ENCODE measurements at regions not wholly inside any gene's neighbourhood (a gene's known extent, or its start where the extent isn't known, plus 50 kb on each side); places are given as distances from the start of the nearest gene placed in this dataset.

GRCh38 chr2:217181512-217181911 lies 321.6 kb upstream of the TNP1 start:
- intact Hi-C loops (cut with DNase I; ENCODE audit: low total_unique reads): no loop called here
- Histone ChIP-seq H3K27ac (no peak overlapping the region), H3K27me3 (no peaks in the 10 kb centered on the region), H3K4me3 (no peak overlapping the region), H3K9me3 (no peaks in the 10 kb centered on the region), H3K36me3 (no peaks in the 10 kb centered on the region), H3K4me1 (no peaks in the 10 kb centered on the region)
- TF ChIP-seq POLR2AphosphoS5 (IDR thresholded peaks at IDR 0.05): no peak
- no peak for DNase-seq (ENCODE audit: low spot score in 2 of 2)

DNA sequence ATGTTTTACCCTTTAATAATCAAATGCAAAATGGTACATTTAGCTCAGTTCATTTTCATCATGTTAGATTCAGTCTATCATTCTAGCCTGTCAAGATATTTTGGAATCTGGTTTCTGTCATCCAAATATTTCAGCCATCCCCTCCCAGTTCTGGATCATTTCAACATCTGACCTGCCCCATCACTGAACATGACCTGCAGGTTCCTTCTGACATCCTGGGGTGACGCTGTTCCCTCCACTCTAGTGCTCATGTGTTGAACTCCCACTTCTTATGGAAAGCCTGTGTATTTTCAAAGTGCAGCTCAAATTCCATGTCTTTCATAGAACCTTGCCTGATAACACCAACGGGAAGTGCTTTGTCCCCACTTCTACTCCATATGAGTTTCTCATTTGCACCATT lies 320.0 kb upstream of the TNP1 start:
- intact Hi-C loops (cut with DNase I; ENCODE audit: low total_unique reads): no loop called here

GRCh38 chr2:217178341-217178740 lies 318.5 kb upstream of the TNP1 start:
- Histone ChIP-seq H3K9me3 (no peaks in the 10 kb centered on the region), H3K27ac (no peak overlapping the region), H3K4me1 (no peaks in the 10 kb centered on the region), H3K36me3 (no peaks in the 10 kb centered on the region), H3K4me3 (no peak overlapping the region), H3K27me3 (no peaks in the 10 kb centered on the region)
- intact Hi-C loops (cut with DNase I; ENCODE audit: low total_unique reads): no loop called here
- no peak for DNase-seq (ENCODE audit: low spot score in 2 of 2)
- TF ChIP-seq, protein P1, sequence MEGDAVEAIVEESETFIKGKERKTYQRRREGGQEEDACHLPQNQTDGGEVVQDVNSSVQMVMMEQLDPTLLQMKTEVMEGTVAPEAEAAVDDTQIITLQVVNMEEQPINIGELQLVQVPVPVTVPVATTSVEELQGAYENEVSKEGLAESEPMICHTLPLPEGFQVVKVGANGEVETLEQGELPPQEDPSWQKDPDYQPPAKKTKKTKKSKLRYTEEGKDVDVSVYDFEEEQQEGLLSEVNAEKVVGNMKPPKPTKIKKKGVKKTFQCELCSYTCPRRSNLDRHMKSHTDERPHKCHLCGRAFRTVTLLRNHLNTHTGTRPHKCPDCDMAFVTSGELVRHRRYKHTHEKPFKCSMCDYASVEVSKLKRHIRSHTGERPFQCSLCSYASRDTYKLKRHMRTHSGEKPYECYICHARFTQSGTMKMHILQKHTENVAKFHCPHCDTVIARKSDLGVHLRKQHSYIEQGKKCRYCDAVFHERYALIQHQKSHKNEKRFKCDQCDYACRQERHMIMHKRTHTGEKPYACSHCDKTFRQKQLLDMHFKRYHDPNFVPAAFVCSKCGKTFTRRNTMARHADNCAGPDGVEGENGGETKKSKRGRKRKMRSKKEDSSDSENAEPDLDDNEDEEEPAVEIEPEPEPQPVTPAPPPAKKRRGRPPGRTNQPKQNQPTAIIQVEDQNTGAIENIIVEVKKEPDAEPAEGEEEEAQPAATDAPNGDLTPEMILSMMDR (IDR thresholded peaks at IDR 0.05): no peak
- no peak for TF ChIP-seq POLR2AphosphoS5 (IDR thresholded peaks at IDR 0.05)
- no peak for TF ChIP-seq POLR2A (IDR thresholded peaks at IDR 0.05)

More for the DNA sequence above, 320.0 kb upstream of the TNP1 start:
- TF ChIP-seq POLR2A (IDR thresholded peaks at IDR 0.05) (no peak), POLR2AphosphoS5 (IDR thresholded peaks at IDR 0.05) (no peak)
- TF ChIP-seq, protein P1 (IDR thresholded peaks at IDR 0.05): no peak
- DNase-seq (ENCODE audit: low spot score in 2 of 2): no peak
- Histone ChIP-seq H3K36me3 (no peaks in the 10 kb centered on the region), H3K4me1 (no peaks in the 10 kb centered on the region), H3K27me3 (no peaks in the 10 kb centered on the region), H3K9me3 (no peaks in the 10 kb centered on the region), H3K27ac (no peak overlapping the region), H3K4me3 (no peak overlapping the region)

DNA sequence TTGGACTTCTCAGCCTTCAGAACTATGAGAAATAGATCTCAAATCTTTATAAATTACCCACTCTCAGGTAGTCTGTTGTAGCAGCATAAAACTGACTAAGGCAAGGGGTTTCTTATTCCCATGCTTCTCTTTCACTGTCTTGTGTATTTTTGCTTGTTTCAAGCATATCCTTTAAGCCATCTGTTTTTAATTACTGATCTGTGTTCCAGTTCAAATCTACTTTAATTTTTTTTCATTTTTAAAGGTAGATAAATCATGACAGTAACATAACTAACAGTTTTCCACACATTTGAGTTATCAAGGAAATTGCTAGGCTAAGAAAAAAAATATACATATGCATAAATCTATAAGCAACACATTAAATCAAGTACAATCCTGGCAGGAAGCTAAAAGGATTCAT lies 317.9 kb upstream of the TNP1 start:
- no peaks in the 10 kb centered on the region for H3K9me3 ChIP-seq
- TF ChIP-seq, protein P1 (IDR thresholded peaks at IDR 0.05): no peak
- TF ChIP-seq POLR2A (IDR thresholded peaks at IDR 0.05): no peak
- TF ChIP-seq POLR2AphosphoS5 (IDR thresholded peaks at IDR 0.05): no peak
- H3K27me3 ChIP-seq: no peaks in the 10 kb centered on the region
- H3K4me3 ChIP-seq: no peak overlapping the region
- H3K27ac ChIP-seq: no peak overlapping the region
- DNase-seq (ENCODE audit: low spot score in 2 of 2): no peak
- H3K4me1 ChIP-seq: no peaks in the 10 kb centered on the region
- no peaks in the 10 kb centered on the region for H3K36me3 ChIP-seq
- intact Hi-C loops (cut with DNase I; ENCODE audit: low total_unique reads): no loop called here

DNA sequence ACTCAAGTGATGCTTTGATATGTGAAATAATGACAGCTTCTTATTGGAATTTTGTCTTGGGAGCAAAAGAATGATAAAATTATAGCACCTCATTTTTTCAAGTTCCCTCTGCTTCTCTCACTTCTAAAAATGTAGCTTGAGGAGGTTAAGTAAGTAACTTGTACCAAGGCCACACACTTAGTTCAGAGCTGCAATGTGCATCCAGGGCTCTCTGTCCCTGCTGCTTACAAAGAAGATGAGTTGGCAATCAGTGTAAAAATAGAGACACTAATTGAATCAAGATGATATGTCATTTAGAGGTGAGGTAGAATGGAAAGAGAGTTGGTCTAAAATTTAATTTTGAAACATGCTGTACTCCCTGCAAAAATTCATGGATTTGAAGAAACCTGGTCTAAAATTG lies 312.0 kb upstream of the TNP1 start:
- no peaks in the 10 kb centered on the region for H3K27me3 ChIP-seq
- no peak overlapping the region for H3K4me3 ChIP-seq
- TF ChIP-seq POLR2A (IDR thresholded peaks at IDR 0.05) (no peak), POLR2AphosphoS5 (IDR thresholded peaks at IDR 0.05) (no peak)
- TF ChIP-seq, protein P1 (IDR thresholded peaks at IDR 0.05): no peak
- H3K36me3 ChIP-seq: no peaks in the 10 kb centered on the region
- intact Hi-C loops (cut with DNase I; ENCODE audit: low total_unique reads): no loop called here
- no peaks in the 10 kb centered on the region for H3K9me3 ChIP-seq
- DNase-seq (ENCODE audit: low spot score in 2 of 2): no peak
- no peak overlapping the region for H3K27ac ChIP-seq
- H3K4me1 ChIP-seq: no peaks in the 10 kb centered on the region

DNA sequence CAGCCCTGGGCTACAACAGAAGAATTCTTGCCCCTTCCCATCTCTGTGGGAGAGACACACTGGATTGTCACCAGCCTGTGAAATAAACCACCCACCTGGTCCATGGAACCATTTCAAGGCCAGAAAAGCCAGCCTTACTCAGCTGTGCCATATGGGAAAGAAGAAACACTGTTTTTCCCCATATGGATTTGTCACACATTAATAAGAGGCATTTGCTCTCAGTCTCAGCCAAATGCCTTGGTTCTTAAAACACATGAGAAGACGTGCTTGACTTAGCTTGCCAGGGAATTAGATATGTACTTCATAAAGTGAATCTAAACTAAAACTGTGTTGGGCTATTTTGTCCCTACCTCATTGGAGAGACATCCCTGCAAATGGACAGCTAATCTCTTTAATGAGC lies 308.6 kb upstream of the TNP1 start:
- Histone ChIP-seq H3K9me3 (no peaks in the 10 kb centered on the region), H3K27me3 (no peaks in the 10 kb centered on the region), H3K27ac (no peak overlapping the region), H3K4me3 (no peak overlapping the region), H3K4me1 (no peaks in the 10 kb centered on the region), H3K36me3 (no peaks in the 10 kb centered on the region)
- DNase-seq (ENCODE audit: low spot score in 2 of 2): no peak
- no peak for TF ChIP-seq POLR2AphosphoS5 (IDR thresholded peaks at IDR 0.05)
- no peak for TF ChIP-seq POLR2A (IDR thresholded peaks at IDR 0.05)
- TF ChIP-seq, protein P1 (IDR thresholded peaks at IDR 0.05): no peak
- intact Hi-C loops (cut with DNase I; ENCODE audit: low total_unique reads): no loop called here
